Activated naive CD4-positive, alpha-beta T cell treated with anti-CD3 and anti-CD28 coated beads, Interleukin-2, amount 50 U/mL, for 24 hours (primary cell): ENCODE measurements at regions not wholly inside any gene's neighbourhood (a gene's known extent, or its start where the extent isn't known, plus 50 kb on each side); places are given as distances from the start of the nearest gene placed in this dataset.
"Not testable (repeated sequence)": the region's sequence is repeated elsewhere in the genome, so short reads cannot be mapped to it uniquely, and the experiment has no call there.

Source experiments
- H3K27ac Mint-ChIP-seq: one replicate; pipeline ENCODE4 v1.8.0; 2021; ENCODE audit warnings: mild to moderate bottlenecking, mixed read lengths
- H3K27me3 Mint-ChIP-seq: one replicate; pipeline ENCODE4 v1.8.0; 2021; ENCODE audit warnings: mixed read lengths
- H3K36me3 Mint-ChIP-seq: one replicate; pipeline ENCODE4 v1.8.0; 2021; ENCODE audit warnings: mixed read lengths
- H3K4me1 Mint-ChIP-seq: one replicate; pipeline ENCODE4 v1.8.0; 2021; ENCODE audit warnings: mixed read lengths
- H3K4me3 Mint-ChIP-seq: one replicate; pipeline ENCODE4 v1.8.0; 2021; ENCODE audit warnings: mild to moderate bottlenecking, mixed read lengths
- H3K9me3 Mint-ChIP-seq: one replicate; pipeline ENCODE4 v1.8.0; 2021; ENCODE audit warnings: mixed read lengths

- Mint-ChIP-seq H3K36me3 (no peaks in the 10 kb centered on the region), H3K4me1 (no peaks in the 10 kb centered on the region), H3K9me3 (no peaks in the 10 kb centered on the region), H3K27ac (no peak overlapping the region), H3K4me3 (no peak overlapping the region), H3K27me3 (peaks cover 2% of the 10 kb centered on the region)
Measured at GRCh38 chr6:73954881-73955280, 258.9 kb downstream of the CD109 start.

- Mint-ChIP-seq H3K27ac (no peak overlapping the region), H3K4me3 (no peak overlapping the region), H3K36me3 (no peaks in the 10 kb centered on the region), H3K27me3 (no peaks in the 10 kb centered on the region), H3K4me1 (no peaks in the 10 kb centered on the region), H3K9me3 (peaks cover 23% of the 10 kb centered on the region)
Measured at GRCh38 chr6:73951183-73951582, 255.2 kb downstream of the CD109 start.

DNA sequence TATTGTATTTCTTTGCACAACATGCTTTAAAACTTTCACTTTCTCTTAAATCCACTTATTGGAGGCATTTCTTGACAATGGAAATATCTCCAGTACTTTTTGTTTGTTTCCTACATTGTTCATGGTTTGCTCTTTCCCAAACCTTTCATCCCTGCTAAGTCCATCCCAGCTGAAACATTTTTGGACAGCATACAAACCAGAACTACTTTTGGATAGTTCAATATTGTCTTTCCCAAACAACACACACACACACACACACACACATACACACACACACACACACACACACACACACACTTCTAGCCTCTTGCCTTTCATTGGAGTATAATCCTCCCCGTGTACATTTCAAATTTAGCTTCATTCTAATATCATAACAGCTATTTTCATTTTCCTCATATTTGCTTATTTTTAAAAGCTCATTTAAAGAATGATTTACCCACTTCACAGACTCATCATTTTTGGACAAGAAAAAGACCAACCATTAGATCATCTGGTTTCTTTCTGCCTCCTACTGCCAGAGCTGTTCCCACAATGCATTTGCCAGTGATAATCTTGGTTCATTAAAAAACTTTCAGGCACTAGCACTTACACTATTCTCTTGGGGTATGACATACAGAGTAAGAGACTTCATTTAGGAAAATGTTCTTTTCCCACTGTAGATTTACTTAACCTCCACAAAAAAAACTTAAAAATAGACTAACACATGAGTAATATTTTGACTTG lies 248.1 kb downstream of the CD109 start:
- Mint-ChIP-seq H3K4me3 (no peak overlapping the region), H3K27ac (no peak overlapping the region), H3K36me3 (no peaks in the 10 kb centered on the region), H3K4me1 (no peaks in the 10 kb centered on the region), H3K9me3 (peaks cover 22% of the 10 kb centered on the region), H3K27me3 (peaks cover 1% of the 10 kb centered on the region)

GRCh38 chr6:73943411-73943810 lies 247.4 kb downstream of the CD109 start:
- peaks cover 1% of the 10 kb centered on the region for H3K27me3 Mint-ChIP-seq
- H3K27ac Mint-ChIP-seq, result no peak overlapping the region
- H3K4me1 Mint-ChIP-seq, result no peaks in the 10 kb centered on the region
- H3K36me3 Mint-ChIP-seq, result no peaks in the 10 kb centered on the region
- H3K9me3 Mint-ChIP-seq, result peaks cover 20% of the 10 kb centered on the region
- no peak overlapping the region for H3K4me3 Mint-ChIP-seq

- Mint-ChIP-seq H3K27me3 (peaks cover 1% of the 10 kb centered on the region), H3K4me1 (no peaks in the 10 kb centered on the region), H3K9me3 (peaks cover 18% of the 10 kb centered on the region), H3K36me3 (no peaks in the 10 kb centered on the region), H3K27ac (no peak overlapping the region), H3K4me3 (no peak overlapping the region)
Measured at GRCh38 chr6:73942592-73943186, 246.7 kb downstream of the CD109 start.

GRCh38 chr6:73941892-73942291 lies 245.9 kb downstream of the CD109 start:
- H3K36me3 Mint-ChIP-seq, result no peaks in the 10 kb centered on the region
- H3K27me3 Mint-ChIP-seq, result peaks cover 1% of the 10 kb centered on the region
- H3K27ac Mint-ChIP-seq, result no peak overlapping the region
- no peak overlapping the region for H3K4me3 Mint-ChIP-seq
- no peaks in the 10 kb centered on the region for H3K4me1 Mint-ChIP-seq
- H3K9me3 Mint-ChIP-seq, result peaks cover 13% of the 10 kb centered on the region

DNA sequence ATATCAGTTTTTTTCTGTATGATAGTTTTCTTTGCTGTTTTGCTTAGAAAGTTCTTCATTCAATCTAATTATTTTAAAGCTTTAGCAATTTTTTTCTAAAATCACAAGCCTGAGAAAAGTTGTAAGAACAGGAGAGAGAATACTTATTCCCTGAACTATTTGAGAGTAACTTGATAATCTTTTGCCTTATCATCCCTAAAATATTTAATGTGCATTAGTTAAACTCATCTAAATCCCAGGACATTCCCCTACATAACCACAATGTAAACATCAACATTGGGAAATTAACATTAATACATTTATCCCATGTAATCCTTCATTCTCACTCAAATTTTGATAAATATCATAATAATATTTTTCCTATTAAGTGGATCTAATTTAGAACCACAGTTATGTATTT lies 241.8 kb downstream of the CD109 start:
- no peaks in the 10 kb centered on the region for H3K36me3 Mint-ChIP-seq
- H3K27ac Mint-ChIP-seq, result no peak overlapping the region
- no peaks in the 10 kb centered on the region for H3K27me3 Mint-ChIP-seq
- no peaks in the 10 kb centered on the region for H3K9me3 Mint-ChIP-seq
- no peak overlapping the region for H3K4me3 Mint-ChIP-seq
- H3K4me1 Mint-ChIP-seq, result no peaks in the 10 kb centered on the region

DNA sequence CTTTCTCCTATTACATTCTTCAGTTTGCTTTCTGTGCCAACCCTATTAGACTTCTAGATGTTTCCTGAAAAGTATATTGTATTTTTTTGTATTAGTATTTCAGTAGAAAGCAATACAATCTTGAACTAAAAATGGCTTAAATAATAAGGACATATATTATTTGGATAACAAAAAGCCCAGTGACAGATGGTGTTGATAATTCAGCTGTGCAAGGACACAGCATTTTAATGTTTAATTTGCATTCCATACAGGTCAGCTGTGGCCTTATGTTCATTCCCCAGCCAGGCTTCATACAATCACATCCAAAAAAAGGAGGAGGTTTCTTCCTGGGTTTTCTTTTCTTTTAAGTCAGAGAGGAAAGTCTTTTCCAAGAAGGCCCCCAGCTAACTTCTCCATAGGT lies 236.9 kb downstream of the CD109 start:
- H3K36me3 Mint-ChIP-seq, result no peaks in the 10 kb centered on the region
- no peak overlapping the region for H3K27ac Mint-ChIP-seq
- no peaks in the 10 kb centered on the region for H3K27me3 Mint-ChIP-seq
- no peaks in the 10 kb centered on the region for H3K4me1 Mint-ChIP-seq
- H3K9me3 Mint-ChIP-seq, result peaks cover 5% of the 10 kb centered on the region
- H3K4me3 Mint-ChIP-seq, result no peak overlapping the region

DNA sequence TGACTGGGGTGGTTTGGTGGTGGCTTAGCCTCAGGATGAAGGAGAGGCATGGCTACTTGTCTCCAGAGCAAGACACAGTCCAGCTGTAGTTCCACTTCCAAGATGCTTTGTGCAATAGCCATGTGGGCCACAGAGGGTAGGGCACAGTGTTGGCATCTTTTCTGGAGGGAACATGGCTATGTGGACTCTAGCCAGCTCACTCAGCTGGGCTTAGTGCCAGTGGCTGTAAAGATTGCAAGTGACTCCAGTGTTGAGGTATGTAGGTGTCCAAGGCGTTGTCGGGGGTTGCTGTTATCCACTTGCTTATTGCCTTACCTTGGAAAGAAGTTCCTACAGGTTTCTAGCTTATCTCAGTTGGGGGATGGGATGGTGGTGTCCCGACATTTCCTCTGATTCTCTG lies 233.4 kb downstream of the CD109 start:
- no peaks in the 10 kb centered on the region for H3K4me1 Mint-ChIP-seq
- no peak overlapping the region for H3K4me3 Mint-ChIP-seq
- H3K36me3 Mint-ChIP-seq, result no peaks in the 10 kb centered on the region
- H3K27ac Mint-ChIP-seq, result no peak overlapping the region
- no peaks in the 10 kb centered on the region for H3K27me3 Mint-ChIP-seq
- H3K9me3 Mint-ChIP-seq, result peaks cover 5% of the 10 kb centered on the region

GRCh38 chr6:73927421-73927820 lies 231.4 kb downstream of the CD109 start:
- Mint-ChIP-seq H3K36me3 (no peaks in the 10 kb centered on the region), H3K27me3 (no peaks in the 10 kb centered on the region), H3K4me1 (no peaks in the 10 kb centered on the region), H3K9me3 (peaks cover 5% of the 10 kb centered on the region), H3K4me3 (no peak overlapping the region), H3K27ac (no peak overlapping the region)

- H3K27ac Mint-ChIP-seq, H3K36me3 Mint-ChIP-seq, H3K4me1 Mint-ChIP-seq, H3K4me3 Mint-ChIP-seq, H3K9me3 Mint-ChIP-seq, H3K27me3 Mint-ChIP-seq: not testable (repeated sequence)
Measured at GRCh38 chr6:73925703-73926102, 229.7 kb downstream of the CD109 start.

DNA sequence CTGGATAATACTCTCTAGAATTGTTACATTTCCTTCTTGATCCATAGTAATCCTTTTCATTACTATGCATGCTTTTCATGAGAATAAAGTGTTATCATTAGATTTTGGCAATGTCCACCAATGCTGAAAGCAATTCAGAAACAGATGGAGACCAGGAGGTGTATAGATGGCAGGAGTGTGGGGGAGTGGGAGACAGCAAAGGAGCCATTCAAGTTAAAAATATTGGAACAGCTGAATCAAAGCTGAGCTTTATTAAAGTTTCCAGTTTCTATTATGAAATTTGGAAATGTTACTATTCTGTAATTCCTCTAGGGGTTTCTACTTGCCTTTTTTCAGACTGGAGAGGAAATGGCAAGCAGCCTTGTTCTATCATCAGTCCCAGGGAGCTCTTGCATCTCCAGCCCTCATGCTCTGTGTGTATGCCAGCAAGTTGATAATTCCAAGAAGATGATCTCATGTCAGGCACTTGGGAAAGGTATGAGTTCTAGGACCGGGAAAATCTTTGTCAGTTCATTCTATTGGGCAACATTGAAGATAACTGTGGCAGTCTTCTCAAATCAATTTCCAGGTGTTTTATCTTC lies 228.0 kb downstream of the CD109 start:
- H3K4me3 Mint-ChIP-seq, result no peak overlapping the region
- no peaks in the 10 kb centered on the region for H3K27me3 Mint-ChIP-seq
- H3K27ac Mint-ChIP-seq, result no peak overlapping the region
- H3K4me1 Mint-ChIP-seq, result no peaks in the 10 kb centered on the region
- H3K9me3 Mint-ChIP-seq, result no peaks in the 10 kb centered on the region
- H3K36me3 Mint-ChIP-seq, result no peaks in the 10 kb centered on the region

DNA sequence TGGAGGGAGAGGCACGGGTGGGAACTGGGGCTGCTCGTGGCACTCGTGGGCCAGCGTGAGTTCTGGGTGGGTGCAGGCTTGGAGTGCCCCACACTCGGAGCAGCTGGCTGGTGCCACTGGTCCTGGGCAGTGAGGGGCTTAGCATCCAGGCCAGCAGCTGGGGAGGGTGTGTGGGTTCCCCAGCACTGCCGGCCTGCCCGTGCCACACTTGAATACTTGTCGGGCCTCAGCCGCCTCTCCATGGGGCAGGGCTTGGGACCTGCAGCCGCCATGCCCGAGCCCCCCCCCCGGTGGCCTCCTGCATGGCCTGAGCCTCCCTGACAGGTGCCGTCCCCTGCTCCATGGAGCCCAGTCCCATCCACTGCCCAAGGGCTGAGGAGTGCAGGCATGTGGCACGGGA lies 207.2 kb downstream of the CD109 start:
- no peak overlapping the region for H3K4me3 Mint-ChIP-seq
- H3K27ac Mint-ChIP-seq, result no peak overlapping the region
- peaks cover 2% of the 10 kb centered on the region for H3K27me3 Mint-ChIP-seq
- H3K4me1 Mint-ChIP-seq, result no peaks in the 10 kb centered on the region
- H3K9me3 Mint-ChIP-seq, result peaks cover 15% of the 10 kb centered on the region
- H3K36me3 Mint-ChIP-seq, result peaks cover 5% of the 10 kb centered on the region

- Mint-ChIP-seq H3K36me3 (peaks cover 5% of the 10 kb centered on the region), H3K27ac (no peak overlapping the region), H3K27me3 (peaks cover 2% of the 10 kb centered on the region), H3K4me1 (no peaks in the 10 kb centered on the region), H3K4me3 (no peak overlapping the region), H3K9me3 (peaks cover 15% of the 10 kb centered on the region)
Measured at GRCh38 chr6:73901986-73902385, 206.0 kb downstream of the CD109 start.

DNA sequence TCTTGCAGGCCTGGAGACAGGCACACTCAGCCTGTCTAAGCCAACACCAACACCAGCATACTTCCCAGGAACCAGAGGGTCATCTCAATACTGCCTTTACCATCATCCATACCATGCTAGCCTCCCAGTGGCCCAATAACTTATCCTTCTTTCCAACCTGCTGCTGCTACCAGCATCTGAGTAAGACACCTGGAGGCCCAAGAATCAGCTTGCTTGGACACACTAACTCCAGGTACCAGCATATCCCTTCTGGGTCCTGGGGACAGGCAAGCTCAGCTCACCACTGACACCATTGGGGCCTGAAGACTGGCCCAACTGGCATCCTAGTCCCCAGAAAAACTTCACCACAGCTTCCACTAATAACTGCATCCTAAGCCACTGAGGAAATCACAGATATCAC lies 205.3 kb downstream of the CD109 start:
- Mint-ChIP-seq H3K27me3 (peaks cover 2% of the 10 kb centered on the region), H3K27ac (no peak overlapping the region), H3K4me3 (no peak overlapping the region), H3K36me3 (peaks cover 5% of the 10 kb centered on the region), H3K9me3 (peaks cover 15% of the 10 kb centered on the region), H3K4me1 (no peaks in the 10 kb centered on the region)

DNA sequence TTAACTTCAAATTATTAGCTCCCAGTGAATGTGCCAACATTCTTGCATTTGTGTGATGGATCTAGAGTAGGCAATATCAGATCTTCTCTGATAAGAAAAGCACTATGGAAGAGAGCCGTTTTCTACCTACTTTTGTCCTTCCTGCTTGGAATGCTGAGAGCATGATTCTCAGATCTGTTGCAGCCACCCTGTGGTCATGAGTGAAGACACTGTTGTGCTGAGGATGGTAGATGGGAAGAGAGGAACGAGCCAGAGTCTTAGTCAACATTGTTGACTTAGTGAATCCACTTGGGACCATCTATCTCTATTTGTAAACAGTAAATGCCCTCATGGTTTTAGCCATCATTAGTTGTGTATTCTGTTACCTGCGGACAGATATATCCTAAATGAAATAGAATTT lies 202.6 kb downstream of the CD109 start:
- H3K36me3 Mint-ChIP-seq, result peaks cover 2% of the 10 kb centered on the region
- H3K9me3 Mint-ChIP-seq, result peaks cover 15% of the 10 kb centered on the region
- no peak overlapping the region for H3K4me3 Mint-ChIP-seq
- peaks cover 2% of the 10 kb centered on the region for H3K27me3 Mint-ChIP-seq
- H3K4me1 Mint-ChIP-seq, result no peaks in the 10 kb centered on the region
- H3K27ac Mint-ChIP-seq, result no peak overlapping the region
